ENCODE measurements at regions not wholly inside any gene's neighbourhood (a gene's known extent, or its start where the extent isn't known, plus 50 kb on each side); places are given as distances from the start of the nearest gene placed in this dataset.

DNA sequence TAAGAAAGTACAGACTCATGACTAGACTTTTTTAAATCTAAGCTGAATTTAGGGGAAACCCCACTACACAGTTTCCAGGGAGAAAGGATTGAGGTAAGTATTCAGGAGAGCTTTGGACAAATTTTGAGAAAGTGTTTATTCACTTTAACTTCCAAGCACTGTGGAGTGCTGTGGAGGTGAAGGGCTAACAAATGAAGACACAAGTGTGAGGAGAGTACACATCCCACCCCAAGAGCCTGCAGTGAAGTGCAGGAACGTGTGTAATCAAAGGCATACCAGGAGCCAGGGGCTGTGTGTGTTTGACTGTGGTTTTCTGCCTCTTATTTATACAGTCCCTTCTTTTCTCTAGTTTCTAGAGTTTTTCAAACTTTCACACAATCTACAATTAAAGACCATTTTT is 118.3 kb downstream of the CMPK2 start:
- TF ChIP-seq, protein P1, sequence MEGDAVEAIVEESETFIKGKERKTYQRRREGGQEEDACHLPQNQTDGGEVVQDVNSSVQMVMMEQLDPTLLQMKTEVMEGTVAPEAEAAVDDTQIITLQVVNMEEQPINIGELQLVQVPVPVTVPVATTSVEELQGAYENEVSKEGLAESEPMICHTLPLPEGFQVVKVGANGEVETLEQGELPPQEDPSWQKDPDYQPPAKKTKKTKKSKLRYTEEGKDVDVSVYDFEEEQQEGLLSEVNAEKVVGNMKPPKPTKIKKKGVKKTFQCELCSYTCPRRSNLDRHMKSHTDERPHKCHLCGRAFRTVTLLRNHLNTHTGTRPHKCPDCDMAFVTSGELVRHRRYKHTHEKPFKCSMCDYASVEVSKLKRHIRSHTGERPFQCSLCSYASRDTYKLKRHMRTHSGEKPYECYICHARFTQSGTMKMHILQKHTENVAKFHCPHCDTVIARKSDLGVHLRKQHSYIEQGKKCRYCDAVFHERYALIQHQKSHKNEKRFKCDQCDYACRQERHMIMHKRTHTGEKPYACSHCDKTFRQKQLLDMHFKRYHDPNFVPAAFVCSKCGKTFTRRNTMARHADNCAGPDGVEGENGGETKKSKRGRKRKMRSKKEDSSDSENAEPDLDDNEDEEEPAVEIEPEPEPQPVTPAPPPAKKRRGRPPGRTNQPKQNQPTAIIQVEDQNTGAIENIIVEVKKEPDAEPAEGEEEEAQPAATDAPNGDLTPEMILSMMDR (IDR thresholded peaks at IDR 0.05; ENCODE audit: borderline replicate concordance, extremely low read depth, low read length, poor library complexity, severe bottlenecking): no peak
- TF ChIP-seq EZH2 (IDR thresholded peaks at IDR 0.05; ENCODE audit: borderline replicate concordance, low read depth, low read length, severe bottlenecking): no peak
